Osteocyte (in vitro differentiated cells): ENCODE measurements at regions not wholly inside any gene's neighbourhood (a gene's known extent, or its start where the extent isn't known, plus 50 kb on each side); places are given as distances from the start of the nearest gene placed in this dataset.

Experiments used
- DNase-seq: peaks from one replicate; pipeline ENCODE4 v3.0.0; 2021; ENCODE audit warnings: mixed read lengths; ENCODE audit not compliant: unreplicated experiment; ENCODE audit errors: extremely low spot score
- H3K27ac Mint-ChIP-seq: one replicate; pipeline ENCODE4 v1.8.0; 2021; ENCODE audit warnings: mild to moderate bottlenecking, mixed read lengths; ENCODE audit not compliant: unreplicated experiment
- H3K27me3 Mint-ChIP-seq: one replicate; pipeline ENCODE4 v1.8.0; 2021; ENCODE audit warnings: mixed read lengths; ENCODE audit not compliant: unreplicated experiment
- H3K36me3 Mint-ChIP-seq: one replicate; pipeline ENCODE4 v1.8.0; 2021; ENCODE audit warnings: mixed read lengths; ENCODE audit not compliant: unreplicated experiment
- H3K4me1 Mint-ChIP-seq: one replicate; pipeline ENCODE4 v1.8.0; 2021; ENCODE audit warnings: mixed read lengths; ENCODE audit not compliant: unreplicated experiment
- H3K4me3 Mint-ChIP-seq: one replicate; pipeline ENCODE4 v1.8.0; 2021; ENCODE audit warnings: mild to moderate bottlenecking, moderate library complexity, mixed read lengths; ENCODE audit not compliant: unreplicated experiment
- H3K9me3 Mint-ChIP-seq: one replicate; pipeline ENCODE4 v1.8.0; 2021; ENCODE audit warnings: mixed read lengths; ENCODE audit not compliant: unreplicated experiment
- TF ChIP-seq, protein P1 (sequence below): fragments of 200-600 bp; sonication (generic); IDR thresholded peaks from 2 replicates; pipeline ENCODE4 v1.5.0; 2021; ENCODE audit warnings: antibody characterized with exemption, mild to moderate bottlenecking, moderate library complexity

GRCh38 chr5:27241564-27242257 is 203.3 kb upstream of the CDH9 start:
- Mint-ChIP-seq H3K9me3 (peaks cover 15% of the 10 kb centered on the region), H3K4me1 (peaks cover 29% of the 10 kb centered on the region), H3K27me3 (no peaks in the 10 kb centered on the region), H3K4me3 (no peak overlapping the region), H3K27ac (peak overlapping the region; percentile 77), H3K36me3 (no peaks in the 10 kb centered on the region)
- TF ChIP-seq, protein P1, sequence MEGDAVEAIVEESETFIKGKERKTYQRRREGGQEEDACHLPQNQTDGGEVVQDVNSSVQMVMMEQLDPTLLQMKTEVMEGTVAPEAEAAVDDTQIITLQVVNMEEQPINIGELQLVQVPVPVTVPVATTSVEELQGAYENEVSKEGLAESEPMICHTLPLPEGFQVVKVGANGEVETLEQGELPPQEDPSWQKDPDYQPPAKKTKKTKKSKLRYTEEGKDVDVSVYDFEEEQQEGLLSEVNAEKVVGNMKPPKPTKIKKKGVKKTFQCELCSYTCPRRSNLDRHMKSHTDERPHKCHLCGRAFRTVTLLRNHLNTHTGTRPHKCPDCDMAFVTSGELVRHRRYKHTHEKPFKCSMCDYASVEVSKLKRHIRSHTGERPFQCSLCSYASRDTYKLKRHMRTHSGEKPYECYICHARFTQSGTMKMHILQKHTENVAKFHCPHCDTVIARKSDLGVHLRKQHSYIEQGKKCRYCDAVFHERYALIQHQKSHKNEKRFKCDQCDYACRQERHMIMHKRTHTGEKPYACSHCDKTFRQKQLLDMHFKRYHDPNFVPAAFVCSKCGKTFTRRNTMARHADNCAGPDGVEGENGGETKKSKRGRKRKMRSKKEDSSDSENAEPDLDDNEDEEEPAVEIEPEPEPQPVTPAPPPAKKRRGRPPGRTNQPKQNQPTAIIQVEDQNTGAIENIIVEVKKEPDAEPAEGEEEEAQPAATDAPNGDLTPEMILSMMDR, result peak; percentile 48
- DNase-seq, result no peak

DNA sequence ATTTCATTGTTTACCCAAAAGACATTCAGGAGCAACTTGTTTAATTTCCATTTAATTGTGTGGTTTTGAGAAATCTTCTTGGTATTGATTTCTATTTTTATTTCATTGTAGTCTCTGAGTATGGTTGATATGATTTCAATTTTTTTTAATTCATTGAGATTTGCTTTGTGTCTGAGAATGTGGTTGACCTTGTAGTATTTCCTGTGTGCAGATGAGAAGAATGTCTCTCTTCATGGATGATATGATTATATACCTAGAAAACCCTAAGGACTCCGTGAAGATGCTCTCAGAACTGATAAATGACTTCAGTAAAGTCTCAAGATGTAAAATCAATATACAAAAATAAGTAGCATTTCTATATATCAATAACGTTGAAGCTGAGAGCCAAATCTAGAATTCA is 202.4 kb upstream of the CDH9 start:
- H3K27ac Mint-ChIP-seq, result peak overlapping the region; percentile 77
- DNase-seq, result no peak
- H3K4me3 Mint-ChIP-seq, result no peak overlapping the region
- peaks cover 26% of the 10 kb centered on the region for H3K4me1 Mint-ChIP-seq
- peaks cover 15% of the 10 kb centered on the region for H3K9me3 Mint-ChIP-seq
- TF ChIP-seq, protein P1, result no peak
- no peaks in the 10 kb centered on the region for H3K27me3 Mint-ChIP-seq
- no peaks in the 10 kb centered on the region for H3K36me3 Mint-ChIP-seq

GRCh38 chr5:27234916-27235315 is 196.5 kb upstream of the CDH9 start:
- H3K9me3 Mint-ChIP-seq, result peaks cover 10% of the 10 kb centered on the region
- TF ChIP-seq, protein P1, result no peak
- DNase-seq, result no peak

GRCh38 chr5:27221410-27221809 is 183.0 kb upstream of the CDH9 start:
- Mint-ChIP-seq H3K27ac (no peak overlapping the region), H3K27me3 (peaks cover 9% of the 10 kb centered on the region), H3K4me3 (no peak overlapping the region), H3K9me3 (peaks cover 4% of the 10 kb centered on the region), H3K36me3 (no peaks in the 10 kb centered on the region), H3K4me1 (no peaks in the 10 kb centered on the region)
- no peak for DNase-seq
- TF ChIP-seq, protein P1, result no peak

More at GRCh38 chr5:27234916-27235315, 196.5 kb upstream of the CDH9 start:
- Mint-ChIP-seq H3K27ac (no peak overlapping the region), H3K36me3 (no peaks in the 10 kb centered on the region), H3K27me3 (no peaks in the 10 kb centered on the region), H3K4me3 (no peak overlapping the region), H3K4me1 (no peaks in the 10 kb centered on the region)

DNA sequence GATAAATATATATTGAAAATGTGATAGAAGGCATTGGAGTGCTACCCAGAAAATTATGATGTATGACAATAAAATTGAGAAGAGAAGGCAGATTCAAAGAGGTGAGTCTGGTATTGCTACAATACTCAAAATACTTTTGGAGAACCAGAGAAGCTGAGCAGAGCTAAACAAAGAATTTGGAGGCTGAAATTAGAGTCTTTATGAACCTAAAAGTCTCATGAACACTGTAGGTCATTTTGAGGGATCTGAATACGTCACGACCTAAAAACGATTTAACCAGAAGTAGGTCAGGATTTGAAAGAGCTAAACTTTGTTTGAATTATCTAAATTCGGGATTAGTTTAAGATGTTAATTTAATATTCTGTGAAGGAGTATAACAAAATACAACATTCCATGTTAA is 182.4 kb upstream of the CDH9 start:
- no peak overlapping the region for H3K27ac Mint-ChIP-seq
- TF ChIP-seq, protein P1, result no peak
- no peak for DNase-seq
- no peak overlapping the region for H3K4me3 Mint-ChIP-seq
- H3K27me3 Mint-ChIP-seq, result peaks cover 10% of the 10 kb centered on the region
- no peaks in the 10 kb centered on the region for H3K4me1 Mint-ChIP-seq
- H3K36me3 Mint-ChIP-seq, result no peaks in the 10 kb centered on the region
- H3K9me3 Mint-ChIP-seq, result peaks cover 4% of the 10 kb centered on the region
